HepG2 (cell line): ENCODE measurements at regions not wholly inside any gene's neighbourhood (a gene's known extent, or its start where the extent isn't known, plus 50 kb on each side); places are given as distances from the start of the nearest gene placed in this dataset.

Experiments used
- ATAC-seq: fragments of 200-7000 bp; cut with Tn5 transposase; 3 replicates; pipeline ENCODE4 v1.9.1; 2020; ENCODE audit warnings: mild to moderate bottlenecking, moderate library complexity
- BruUV-seq: library from RNA; stranded (reverse); fragments of 400-500 nt; replicated peaks from 2 replicates; lab custom pipeline; 2021; lab: Mats Ljungman, UMichigan
- CTCF ChIA-PET: fragments of 300-600 bp; formaldehyde crosslinking; extraction: SDS; loops from one replicate; lab custom pipeline; 2021; ENCODE audit warnings: low total read pairs, inconsistent platforms, low intra/inter-chr PET ratio; lab: Yijun Ruan, JAX
- POLR2A ChIA-PET: fragments of 350-600 bp; sonication (Branson Sonifier 250); formaldehyde crosslinking; loops from one replicate; lab custom pipeline; 2020; ENCODE audit warnings: antibody characterized with exemption, inconsistent platforms; lab: Yijun Ruan, JAX
- DNase-seq: peaks from one replicate; pipeline ENCODE4 v3.0.0-alpha.2; 2015; ENCODE audit warnings: low spot score
- FAIRE-seq: peaks from 3 replicates; lab custom pipeline; 2011; peaks lifted over from hg19 to GRCh38; lab: Jason Lieb, UNC
- H2AFZ ChIP-seq: one replicate; pipeline ENCODE4 v1.6.1; 2011; ENCODE audit warnings: low read length, inconsistent platforms
- H3K27ac ChIP-seq: fragments of 300-600 bp; 3 replicates; pipeline ENCODE4 v1.8.0; 2011; ENCODE audit warnings: mixed run types, mild to moderate bottlenecking, mixed read lengths, low read length, inconsistent platforms; ENCODE audit not compliant: insufficient read depth; ENCODE audit errors: extremely low read length
- H3K27me3 ChIP-seq, 2 experiments: fragments of 200-600 bp in 1 of 2; 2 replicates in 1 of 2; 3 replicates in 1 of 2; pipeline versions ENCODE4 v1.6.0 to v1.8.0; 2011; ENCODE audit warnings: low read length in 2 of 2, mild to moderate bottlenecking in 2 of 2, moderate library complexity in 2 of 2, inconsistent platforms in 1 of 2; ENCODE audit not compliant: insufficient read depth in 2 of 2, control insufficient read depth in 1 of 2
- H3K36me3 ChIP-seq, 2 experiments: fragments of 200-600 bp in 1 of 2; replicated peaks in 1 of 2; 2 replicates in 1 of 2; 3 replicates in 1 of 2; pipeline versions ENCODE4 v1.5.1 to v1.8.0; 2011; ENCODE audit warnings: low read length in 2 of 2, inconsistent platforms in 1 of 2; ENCODE audit not compliant: insufficient read depth in 2 of 2, control insufficient read depth in 1 of 2
- H3K4me1 ChIP-seq: 2 replicates; pipeline ENCODE4 v1.5.1; 2012; ENCODE audit warnings: low read length, inconsistent platforms; ENCODE audit not compliant: insufficient read depth
- H3K4me2 ChIP-seq: 2 replicates; pipeline ENCODE4 v1.6.0; 2011; ENCODE audit warnings: low read depth, low read length, inconsistent platforms
- H3K4me3 ChIP-seq, 3 experiments: fragments of 200-600 bp in 1 of 3; sonication (generic), shearing (Covaris generic) in 1 of 3; replicated peaks in 1 of 3; 2 replicates each; pipeline ENCODE4 v1.5.1; 2011 to 2016; ENCODE audit warnings: low read length in 3 of 3, inconsistent platforms in 2 of 3, low read depth in 2 of 3, mild to moderate bottlenecking in 2 of 3, control low read depth in 1 of 3, mixed read lengths in 1 of 3; ENCODE audit not compliant: insufficient read depth in 1 of 3
- H3K79me2 ChIP-seq: one replicate; pipeline ENCODE4 v1.6.1; 2011; ENCODE audit warnings: low read length, inconsistent platforms; ENCODE audit not compliant: insufficient read depth
- H3K9ac ChIP-seq: 2 replicates; pipeline ENCODE4 v1.6.0; 2011; ENCODE audit warnings: mild to moderate bottlenecking, low read depth, low read length, inconsistent platforms; ENCODE audit not compliant: insufficient read depth
- H3K9me3 ChIP-seq: 2 replicates; pipeline ENCODE4 v1.5.1; 2012; ENCODE audit warnings: mild to moderate bottlenecking, low read length
- H4K20me1 ChIP-seq: 2 replicates; pipeline ENCODE4 v1.6.0; 2011; ENCODE audit warnings: inconsistent platforms, mild to moderate bottlenecking, low read length, moderate library complexity; ENCODE audit not compliant: insufficient read depth
- CEBPZ ChIP-seq: IDR thresholded peaks from 2 replicates; pipeline ENCODE4 v1.6.1; 2012; ENCODE audit warnings: low read length, improper control_type of control experiment
- EED ChIP-seq: sonication (generic); formaldehyde crosslinking; IDR thresholded peaks from 2 replicates; pipeline ENCODE4 v1.5.0; 2020; ENCODE audit warnings: mild to moderate bottlenecking, missing genetic modification reagents
- FUBP1 ChIP-seq: sonication (generic); formaldehyde crosslinking; IDR thresholded peaks from 2 replicates; pipeline ENCODE4 v1.5.1; 2020; ENCODE audit warnings: missing genetic modification reagents, mild to moderate bottlenecking, borderline replicate concordance
- HMG20A ChIP-seq: IDR thresholded peaks from 2 replicates; pipeline ENCODE4 v1.6.1; 2016; ENCODE audit warnings: borderline replicate concordance
- MBD4 ChIP-seq: IDR thresholded peaks from 2 replicates; pipeline ENCODE4 v1.6.1; 2012; ENCODE audit warnings: low read length, inconsistent platforms, borderline replicate concordance
- MXD4 ChIP-seq: IDR thresholded peaks from 2 replicates; pipeline ENCODE4 v1.6.1; 2016; ENCODE audit warnings: mild to moderate bottlenecking, missing biosample characterization, missing genetic modification reagents
- NFYC ChIP-seq: IDR thresholded peaks from 2 replicates; pipeline ENCODE4 v1.6.1; 2016; ENCODE audit warnings: missing genetic modification reagents, missing compliant biosample characterization
- SP5 ChIP-seq: IDR thresholded peaks from 2 replicates; pipeline ENCODE4 v1.6.1; 2016; ENCODE audit warnings: low read depth, borderline replicate concordance
- TEAD2 ChIP-seq: sonication (generic); formaldehyde crosslinking; IDR thresholded peaks from 2 replicates; pipeline ENCODE4 v1.9.0; 2021; ENCODE audit warnings: missing genetic modification reagents
- ZBTB34 ChIP-seq: sonication (generic); formaldehyde crosslinking; IDR thresholded peaks from 2 replicates; pipeline ENCODE4 v1.8.0; 2022; ENCODE audit warnings: mild to moderate bottlenecking, missing genetic modification reagents
- ZFP62 ChIP-seq: sonication (generic); formaldehyde crosslinking; IDR thresholded peaks from 2 replicates; pipeline ENCODE4 v1.4.0; 2020; ENCODE audit warnings: missing genetic modification reagents
- ZNF276 ChIP-seq: sonication (generic); formaldehyde crosslinking; IDR thresholded peaks from 2 replicates; pipeline ENCODE4 v1.4.0; 2020; ENCODE audit warnings: mild to moderate bottlenecking, low read depth, missing genetic modification reagents
- ZNF329 ChIP-seq: sonication (generic); formaldehyde crosslinking; IDR thresholded peaks from 2 replicates; pipeline ENCODE4 v1.9.0; 2021; ENCODE audit warnings: low read depth, mild to moderate bottlenecking, missing genetic modification reagents
- ZNF451 ChIP-seq: sonication (generic); formaldehyde crosslinking; IDR thresholded peaks from 2 replicates; pipeline ENCODE4 v1.5.0; 2020; ENCODE audit warnings: mild to moderate bottlenecking, missing genetic modification reagents
- ZNF747 ChIP-seq: sonication (generic); formaldehyde crosslinking; IDR thresholded peaks from 2 replicates; pipeline ENCODE4 v1.8.1; 2023; ENCODE audit warnings: missing genetic modification reagents, mild to moderate bottlenecking, borderline replicate concordance
- ZNF883 ChIP-seq: sonication (generic); formaldehyde crosslinking; IDR thresholded peaks from 2 replicates; pipeline ENCODE4 v1.5.1; 2020; ENCODE audit warnings: mild to moderate bottlenecking, missing genetic modification reagents; ENCODE audit errors: not compliant biosample characterization
- WGBS: methylation state at CpG from one replicate; pipeline ENCODE4 v1.1.6; 2017; ENCODE audit warnings: low lambda C conversion rate; 5-methylcytosine and 5-hydroxymethylcytosine counted together
- in situ Hi-C: cut with HindIII; loops from 2 replicates; pipeline ENCODE4 v1.10.0; 2017; ENCODE audit warnings: low pct_unique_long_range_greater_than_20kb; ENCODE audit not compliant: extremely low pct_ligation_motif_present
- intact Hi-C: fragments of 100-400 bp; cut with micrococcal nuclease; formaldehyde crosslinking; loops from one replicate; pipeline ENCODE4 v1.10.0; 2022; ENCODE audit not compliant: unreplicated experiment

- Histone ChIP-seq H3K4me2 (peak overlapping the region; percentile 69), H3K27ac (peak overlapping the region; percentile 75), H3K36me3 (no peaks in the 10 kb centered on the region), H3K9ac (peak overlapping the region; percentile 54), H3K4me1 (peaks cover 90% of the 10 kb centered on the region), H3K79me2 (no peaks in the 10 kb centered on the region), H4K20me1 (no peaks in the 10 kb centered on the region), H3K4me3 (peak overlapping the region in 1 of 3 experiments; percentile 12; a peak in 1 of 6 replicates), H3K9me3 (no peaks in the 10 kb centered on the region), H2AFZ (no peak overlapping the region), H3K27me3 (no peaks in the 10 kb centered on the region)
- ChIA-PET POLR2A (interaction anchor here (1.0 to 1.7 kb wide), 4 partner anchors 11 to 206 kb away, joined by 3 to 6 read pairs (median 3); partner anchors contain the start of gene FOXO3), CTCF (no interaction called here)
- ATAC-seq (peak; percentile 90), FAIRE-seq (peak; percentile 71), DNase-seq (peak; percentile 93)
- 8% methylated on average over 10 of the region's 10 CpGs for WGBS
- in situ Hi-C loops (no loop called here), intact Hi-C loops (loop anchor here (5.0 kb wide), 1 partner anchor 37 kb away; no protein-coding TSS in a partner anchor)
- BruUV-seq = no TSS peak
- TF ChIP-seq ZNF276 (CRISPR knock-in tag) (no peak), CEBPZ (no peak), ZNF883 (CRISPR knock-in tag) (no peak), EED (no peak), ZBTB34 (peak; percentile 94), ZNF747 (CRISPR knock-in tag) (peak; percentile 75; the same call in 1 of the 2 replicates), MXD4 (0 out of 2 replicates have a peak, but pooled peaks have one; percentile 48), ZNF451 (CRISPR knock-in tag) (no peak), ZFP62 (CRISPR knock-in tag) (no peak), ZNF329 (CRISPR knock-in tag) (no peak), NFYC (CRISPR knock-in tag) (0 out of 2 replicates have a peak, but pooled peaks have one; percentile 10), TEAD2 (no peak), SP5 (CRISPR knock-in tag) (peak; percentile 86), MBD4 (no peak), HMG20A (CRISPR knock-in tag) (peak; percentile 92), FUBP1 (no peak)
Observed at GRCh38 chr6:108763931-108764579, 84.2 kb upstream of the ARMC2 start.
